Esophagus squamous epithelium (tissue), 5 donors: ENCODE measurements at regions not wholly inside any gene's neighbourhood (a gene's known extent, or its start where the extent isn't known, plus 50 kb on each side); places are given as distances from the start of the nearest gene placed in this dataset.
A peak's percentile ranks its signal among the peaks of the same experiment; 100 is the strongest.

Experiments
- DNase-seq: peaks from one replicate; lab custom pipeline; 2025; lab: John Stamatoyannopoulos, UW
- H3K27ac ChIP-seq, 4 donors: fragments of 200-600 bp; sonication (generic); one replicate each; pipeline ENCODE4 v1.5.1; 2016 to 2019; ENCODE audit warnings: mild to moderate bottlenecking in 1 of 4
- H3K27me3 ChIP-seq, 4 donors: fragments of 200-600 bp; sonication (generic); 1 replicate in 3 of 4; 2 replicates in 1 of 4; pipeline versions ENCODE4 v1.5.1 to v1.6.0; 2017 to 2021; ENCODE audit warnings: antibody characterized with exemption in 1 of 4
- H3K36me3 ChIP-seq, 3 donors: fragments of 200-600 bp; sonication (generic); one replicate each; pipeline ENCODE4 v1.5.1; 2016 to 2019
- H3K4me1 ChIP-seq, 3 donors: fragments of 200-600 bp; sonication (generic); one replicate each; pipeline ENCODE4 v1.5.1; 2017 to 2019
- H3K4me3 ChIP-seq, 4 donors: fragments of 200-600 bp; sonication (generic); 1 replicate in 3 of 4; 2 replicates in 1 of 4; pipeline ENCODE4 v1.5.1; 2016 to 2019; ENCODE audit warnings: mild to moderate bottlenecking in 2 of 4, moderate library complexity in 1 of 4
- H3K9me3 ChIP-seq, 3 donors: fragments of 200-600 bp; sonication (generic); one replicate each; pipeline ENCODE4 v1.5.1; 2016 to 2019
- POLR2A ChIP-seq, 4 donors: fragments of 450-650 bp; IDR thresholded peaks; one replicate each; pipeline ENCODE4 v1.6.1; 2017; ENCODE audit warnings: antibody characterized with exemption in 4 of 4, mild to moderate bottlenecking in 4 of 4, moderate library complexity in 3 of 4
- WGBS, 2 donors: methylation state at CpG; one replicate each; pipeline ENCODE4 v1.1.5; 2018; 5-methylcytosine and 5-hydroxymethylcytosine counted together
- intact Hi-C: fragments of 100-400 bp; cut with DNase I; formaldehyde crosslinking; loops from one replicate; pipeline ENCODE4 v1.15.0; 2022
- TF ChIP-seq, protein P1 (sequence below), 6 experiments: fragments of 450-650 bp in 4 of 6; fragments of 200-600 bp in 2 of 6; sonication (generic) in 2 of 6; IDR thresholded peaks; one replicate each; pipeline ENCODE4 v1.5.1; 2016 to 2019; ENCODE audit warnings: antibody characterized with exemption in 6 of 6, mild to moderate bottlenecking in 4 of 6, moderate library complexity in 4 of 6
- donor health status: DM: yes; HTN: yes; CAD: no.

DNA sequence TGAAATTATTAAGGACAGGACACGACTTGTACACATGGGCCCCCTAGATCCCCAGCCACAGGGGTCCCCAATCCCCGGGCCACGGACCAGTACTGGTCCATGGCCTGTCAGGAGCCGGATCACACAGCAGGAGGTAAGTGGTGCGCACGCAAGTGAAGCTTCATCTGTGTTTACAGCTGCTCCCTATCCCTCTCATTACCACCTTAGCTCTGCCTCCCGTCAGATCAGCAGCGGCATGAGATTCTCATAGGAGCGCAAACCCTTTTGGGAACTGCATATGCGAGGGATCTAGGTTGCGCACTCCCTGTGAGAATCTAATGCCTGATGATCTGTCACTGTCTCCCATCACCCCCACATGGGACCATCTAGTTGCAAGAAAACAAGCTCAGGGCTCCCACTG, 137.8 kb upstream of the ZFHX3 start:
- no peak for DNase-seq
- no peak overlapping the region for H3K4me3 ChIP-seq
- intact Hi-C loops, result no loop called here
- no peaks in the 10 kb centered on the region for H3K27me3 ChIP-seq
- H3K36me3 ChIP-seq, result no peaks in the 10 kb centered on the region
- no peaks in the 10 kb centered on the region for H3K9me3 ChIP-seq
- TF ChIP-seq, protein P1, sequence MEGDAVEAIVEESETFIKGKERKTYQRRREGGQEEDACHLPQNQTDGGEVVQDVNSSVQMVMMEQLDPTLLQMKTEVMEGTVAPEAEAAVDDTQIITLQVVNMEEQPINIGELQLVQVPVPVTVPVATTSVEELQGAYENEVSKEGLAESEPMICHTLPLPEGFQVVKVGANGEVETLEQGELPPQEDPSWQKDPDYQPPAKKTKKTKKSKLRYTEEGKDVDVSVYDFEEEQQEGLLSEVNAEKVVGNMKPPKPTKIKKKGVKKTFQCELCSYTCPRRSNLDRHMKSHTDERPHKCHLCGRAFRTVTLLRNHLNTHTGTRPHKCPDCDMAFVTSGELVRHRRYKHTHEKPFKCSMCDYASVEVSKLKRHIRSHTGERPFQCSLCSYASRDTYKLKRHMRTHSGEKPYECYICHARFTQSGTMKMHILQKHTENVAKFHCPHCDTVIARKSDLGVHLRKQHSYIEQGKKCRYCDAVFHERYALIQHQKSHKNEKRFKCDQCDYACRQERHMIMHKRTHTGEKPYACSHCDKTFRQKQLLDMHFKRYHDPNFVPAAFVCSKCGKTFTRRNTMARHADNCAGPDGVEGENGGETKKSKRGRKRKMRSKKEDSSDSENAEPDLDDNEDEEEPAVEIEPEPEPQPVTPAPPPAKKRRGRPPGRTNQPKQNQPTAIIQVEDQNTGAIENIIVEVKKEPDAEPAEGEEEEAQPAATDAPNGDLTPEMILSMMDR (IDR thresholded peaks at IDR 0.05), result no peak
- TF ChIP-seq POLR2A (IDR thresholded peaks at IDR 0.05), result no peak
- no peak overlapping the region for H3K27ac ChIP-seq
- H3K4me1 ChIP-seq, result no peaks in the 10 kb centered on the region
- 86 to 92% methylated on average over 6 to 11 of the region's 11 CpGs for WGBS, 2 donors

- Histone ChIP-seq H3K4me3 (no peak overlapping the region), H3K36me3 (no peaks in the 10 kb centered on the region), H3K27ac (no peak overlapping the region), H3K4me1 (no peaks in the 10 kb centered on the region), H3K9me3 (no peaks in the 10 kb centered on the region), H3K27me3 (no peaks in the 10 kb centered on the region)
- DNase-seq, result no peak
- no peak for TF ChIP-seq POLR2A (IDR thresholded peaks at IDR 0.05)
- TF ChIP-seq, protein P1 (IDR thresholded peaks at IDR 0.05), result no peak
- 53 to 77% methylated on average over 17 of the region's 17 CpGs for WGBS, 2 donors
- intact Hi-C loops, result no loop called here
These were observed 135.7 kb upstream of the ZFHX3 start for GRCh38 chr16:73183611-73184092.

- Histone ChIP-seq H3K36me3 (no peaks in the 10 kb centered on the region), H3K4me3 (no peak overlapping the region), H3K27me3 (no peaks in the 10 kb centered on the region), H3K9me3 (no peaks in the 10 kb centered on the region), H3K4me1 (no peaks in the 10 kb centered on the region), H3K27ac (peak overlapping the region in 1 of 4 donors; percentile 2)
- no peak for TF ChIP-seq POLR2A (IDR thresholded peaks at IDR 0.05)
- TF ChIP-seq, protein P1 (IDR thresholded peaks at IDR 0.05), result no peak
- intact Hi-C loops, result no loop called here
- 62 to 65% methylated on average over 12 of the region's 12 CpGs for WGBS, 2 donors
- DNase-seq, result no peak
These were observed 131.9 kb upstream of the ZFHX3 start for GRCh38 chr16:73179705-73180331.

DNA sequence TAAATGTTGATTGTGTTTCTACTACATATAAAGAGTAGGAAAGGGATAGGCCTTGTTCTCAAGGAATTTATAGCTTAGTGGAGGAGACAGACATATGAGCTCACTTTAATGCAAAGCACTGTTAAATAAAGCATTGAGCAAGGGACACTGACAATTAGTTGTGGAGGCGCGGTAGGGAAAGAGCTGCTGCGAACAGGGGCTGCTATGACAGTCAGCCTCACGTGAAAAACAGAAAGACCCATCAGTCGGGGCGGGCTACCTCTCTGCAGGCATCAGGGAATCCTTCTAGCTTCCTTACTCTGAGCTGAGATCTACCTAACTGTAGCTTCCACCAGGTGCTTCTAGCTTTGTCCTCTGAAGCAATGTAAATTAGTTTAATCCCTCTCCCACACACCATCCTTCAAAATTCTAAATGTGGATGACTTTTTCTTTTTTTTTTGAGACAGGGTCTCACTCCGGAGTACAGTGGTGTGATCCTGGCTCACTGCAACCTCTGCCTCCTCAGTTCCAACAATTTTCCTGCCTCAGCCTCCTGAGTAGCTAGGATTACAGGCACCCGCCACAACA, 129.9 kb upstream of the ZFHX3 start:
- TF ChIP-seq POLR2A (IDR thresholded peaks at IDR 0.05), result no peak
- TF ChIP-seq, protein P1 (IDR thresholded peaks at IDR 0.05), result no peak
- intact Hi-C loops, result no loop called here

GRCh38 chr16:73176577-73177013, 128.7 kb upstream of the ZFHX3 start:
- Histone ChIP-seq H3K27ac (no peak overlapping the region), H3K9me3 (no peaks in the 10 kb centered on the region), H3K4me3 (no peak overlapping the region), H3K36me3 (no peaks in the 10 kb centered on the region), H3K4me1 (peaks cover 7 to 23% (median 7%) of the 10 kb centered on the region in 3 donors), H3K27me3 (peaks cover 0 to 10% (median 0%) of the 10 kb centered on the region in 4 donors)
- WGBS, 2 donors, result 46 to 59% methylated on average over 2 of the region's 2 CpGs
- TF ChIP-seq, protein P1 (IDR thresholded peaks at IDR 0.05), result peak in 1 of 6 experiments; percentile 11
- TF ChIP-seq POLR2A (IDR thresholded peaks at IDR 0.05), result no peak
- intact Hi-C loops, result no loop called here
- DNase-seq, result no peak

More for the DNA sequence above, 129.9 kb upstream of the ZFHX3 start:
- Histone ChIP-seq H3K4me1 (peaks cover 0 to 11% (median 0%) of the 10 kb centered on the region in 3 donors), H3K9me3 (no peaks in the 10 kb centered on the region), H3K27me3 (peaks cover 0 to 10% (median 0%) of the 10 kb centered on the region in 4 donors), H3K36me3 (no peaks in the 10 kb centered on the region), H3K4me3 (no peak overlapping the region), H3K27ac (no peak overlapping the region)
- 74 to 75% methylated on average over 8 of the region's 8 CpGs for WGBS, 2 donors
- DNase-seq, result no peak
